A549 (cell line): ENCODE measurements at regions not wholly inside any gene's neighbourhood (a gene's known extent, or its start where the extent isn't known, plus 50 kb on each side); places are given as distances from the start of the nearest gene placed in this dataset.

Experiments
- ATAC-seq, 2 experiments: fragments of 200-7000 bp in 1 of 2; fragments of >200 bp in 1 of 2; cut with Nextera tagmentation in 1 of 2; cut with Tn5 transposase in 1 of 2; 3 replicates each; pipeline versions ENCODE4 v1.8.0 to v1.9.1; 2018 to 2020; ENCODE audit warnings: mild to moderate bottlenecking in 1 of 2, moderate library complexity in 1 of 2
- CTCF ChIA-PET: fragments of 300-600 bp; sonication (Branson Sonifier 250); formaldehyde crosslinking; extraction: SDS; loops from one replicate; lab custom pipeline; 2021; ENCODE audit warnings: antibody characterized with exemption, inconsistent platforms; lab: Yijun Ruan, JAX
- POLR2A ChIA-PET: fragments of 350-600 bp; formaldehyde crosslinking; extraction: SDS; loops from one replicate; lab custom pipeline; 2021; ENCODE audit warnings: antibody characterized with exemption, inconsistent platforms; lab: Yijun Ruan, JAX
- DNase-seq, 2 experiments: peaks; one replicate each; pipeline versions ENCODE4 v3.0.0 to v3.0.0-alpha.2; 2011 to 2016; ENCODE audit warnings: low read depth in 1 of 2, low spot score in 1 of 2
- FAIRE-seq: peaks from 2 replicates; lab custom pipeline; 2011; peaks lifted over from hg19 to GRCh38; lab: Jason Lieb, UNC
- H3K27ac ChIP-seq, 2 experiments: fragments of >200 bp; sonication (Bioruptor Twin); formaldehyde crosslinking; 3 replicates each; pipeline ENCODE4 v1.5.1; 2016 to 2017
- H3K4me1 ChIP-seq: fragments of >200 bp; sonication (Bioruptor Twin); formaldehyde crosslinking; 3 replicates; pipeline ENCODE4 v1.6.1; 2016
- H3K4me2 ChIP-seq: fragments of >200 bp; sonication (Bioruptor Twin); formaldehyde crosslinking; 3 replicates; pipeline ENCODE4 v1.6.1; 2016
- H3K4me3 ChIP-seq: fragments of >200 bp; sonication (Bioruptor Twin); formaldehyde crosslinking; 3 replicates; pipeline ENCODE4 v1.5.1; 2016
- H3K9me3 ChIP-seq: fragments of >200 bp; sonication (Bioruptor Twin); formaldehyde crosslinking; 3 replicates; pipeline ENCODE4 v1.6.1; 2016
- BHLHE40 ChIP-seq: IDR thresholded peaks from 2 replicates; pipeline ENCODE4 v1.6.1; 2012; ENCODE audit warnings: low read depth, low read length, inconsistent platforms
- CBX8 ChIP-seq: fragments of 200-600 bp; sonication (generic); IDR thresholded peaks from 2 replicates; pipeline ENCODE4 v1.6.1; 2016
- CEBPB ChIP-seq, 2 experiments: fragments of >200 bp in 1 of 2; sonication (Bioruptor Twin) in 1 of 2; formaldehyde crosslinking in 1 of 2; IDR thresholded peaks; 2 replicates each; pipeline ENCODE4 v1.6.1; 2012 to 2016
- CHD2 ChIP-seq: fragments of 150-350 bp; IDR thresholded peaks from 2 replicates; pipeline ENCODE4 v1.6.1; 2014; ENCODE audit warnings: low read length; ENCODE audit not compliant: partially characterized antibody
- EHF ChIP-seq: fragments of 250-450 bp; sonication (Bioruptor Pico); IDR thresholded peaks from 2 replicates; pipeline ENCODE4 v1.5.0; 2020; ENCODE audit warnings: mild to moderate bottlenecking
- EHMT2 ChIP-seq: fragments of 200-600 bp; sonication (generic); IDR thresholded peaks from 2 replicates; pipeline ENCODE4 v1.6.1; 2016; ENCODE audit warnings: antibody characterized with exemption, low read depth, mild to moderate bottlenecking, moderate library complexity
- FOSL2 ChIP-seq, 2 experiments: fragments of 450-650 bp in 1 of 2; fragments of >200 bp in 1 of 2; sonication (Bioruptor Twin) in 1 of 2; formaldehyde crosslinking; IDR thresholded peaks; 2 replicates each; pipeline versions ENCODE4 v1.5.0 to v1.6.1; 2016 to 2020; ENCODE audit warnings: mild to moderate bottlenecking in 1 of 2, moderate library complexity in 1 of 2
- GATA3 ChIP-seq: IDR thresholded peaks from 2 replicates; pipeline ENCODE4 v1.6.1; 2012; ENCODE audit warnings: borderline replicate concordance
- HEYL ChIP-seq: fragments of 250-450 bp; sonication (Bioruptor Pico); IDR thresholded peaks from 2 replicates; pipeline ENCODE4 v1.8.0; 2021; ENCODE audit warnings: mild to moderate bottlenecking, moderate library complexity
- HOXA7 ChIP-seq: fragments of 250-450 bp; sonication (Bioruptor Pico); IDR thresholded peaks from 2 replicates; pipeline ENCODE4 v1.5.0; 2020; ENCODE audit warnings: mild to moderate bottlenecking, moderate library complexity
- HOXB13 ChIP-seq: fragments of 250-450 bp; sonication (Bioruptor Pico); IDR thresholded peaks from 2 replicates; pipeline ENCODE4 v1.5.0; 2020; ENCODE audit warnings: low read depth, mild to moderate bottlenecking, moderate library complexity
- HOXB5 ChIP-seq: fragments of 250-450 bp; sonication (Bioruptor Pico); IDR thresholded peaks from 2 replicates; pipeline ENCODE4 v1.5.0; 2020; ENCODE audit warnings: mild to moderate bottlenecking, moderate library complexity
- JUN ChIP-seq, 2 experiments: fragments of >200 bp; sonication (Bioruptor Twin); formaldehyde crosslinking; IDR thresholded peaks; 2 replicates in 1 of 2; 3 replicates in 1 of 2; pipeline ENCODE4 v1.6.1; 2016 to 2017
- JUNB ChIP-seq: fragments of >200 bp; sonication (Bioruptor Twin); formaldehyde crosslinking; IDR thresholded peaks from 2 replicates; pipeline ENCODE4 v1.6.1; 2016
- KDM1A ChIP-seq: fragments of 200-600 bp; sonication (generic); IDR thresholded peaks from 2 replicates; pipeline ENCODE4 v1.6.1; 2016; ENCODE audit warnings: low read depth, mild to moderate bottlenecking
- MAFK ChIP-seq: fragments of 450-650 bp; IDR thresholded peaks from 2 replicates; pipeline ENCODE4 v1.6.1; 2014; ENCODE audit not compliant: partially characterized antibody
- MAZ ChIP-seq: fragments of 150-350 bp; IDR thresholded peaks from 2 replicates; pipeline ENCODE4 v1.6.1; 2014; ENCODE audit warnings: antibody characterized with exemption, low read depth, low read length, borderline replicate concordance
- MYC ChIP-seq: IDR thresholded peaks from 2 replicates; pipeline ENCODE4 v1.6.1; 2012; ENCODE audit warnings: mild to moderate bottlenecking, inconsistent platforms, low read length, improper control_type of control experiment, borderline replicate concordance
- POLR2A ChIP-seq: IDR thresholded peaks from 2 replicates; pipeline ENCODE4 v1.6.1; 2012; ENCODE audit warnings: mild to moderate bottlenecking, low read length
- POLR2AphosphoS2 ChIP-seq: conservative IDR thresholded peaks from 2 replicates; pipeline ENCODE4 v1.6.1; 2012; ENCODE audit warnings: low read length, improper control_type of control experiment, inconsistent platforms
- RAD21 ChIP-seq, 2 experiments: fragments of >200 bp in 1 of 2; sonication (Bioruptor Twin) in 1 of 2; formaldehyde crosslinking in 1 of 2; IDR thresholded peaks in 1 of 2; conservative IDR thresholded peaks in 1 of 2; 2 replicates in 1 of 2; 3 replicates in 1 of 2; pipeline ENCODE4 v1.6.1; 2012 to 2018; ENCODE audit warnings: inconsistent platforms in 1 of 2
- RCOR1 ChIP-seq: fragments of 150-350 bp; IDR thresholded peaks from 2 replicates; pipeline ENCODE4 v1.6.1; 2014; ENCODE audit warnings: antibody characterized with exemption, low read length, low read depth
- RFX5 ChIP-seq: fragments of 450-650 bp; IDR thresholded peaks from 2 replicates; pipeline ENCODE4 v1.7.1; 2014; ENCODE audit warnings: antibody characterized with exemption, mild to moderate bottlenecking, moderate library complexity
- RNF2 ChIP-seq: fragments of 200-600 bp; sonication (generic); IDR thresholded peaks from 2 replicates; pipeline ENCODE4 v1.6.1; 2016; ENCODE audit warnings: low read depth, mild to moderate bottlenecking, antibody characterized with exemption, moderate library complexity, borderline replicate concordance
- SMC3 ChIP-seq: fragments of >200 bp; sonication (Bioruptor Twin); formaldehyde crosslinking; IDR thresholded peaks from 3 replicates; pipeline ENCODE4 v1.6.1; 2018; ENCODE audit warnings: inconsistent platforms
- TFCP2L1 ChIP-seq: fragments of 250-450 bp; sonication (Bioruptor Pico); IDR thresholded peaks from 2 replicates; pipeline ENCODE4 v1.5.0; 2021; ENCODE audit warnings: mild to moderate bottlenecking
- ZC3H11A ChIP-seq: fragments of 450-650 bp; IDR thresholded peaks from 2 replicates; pipeline ENCODE4 v1.6.1; 2014; ENCODE audit warnings: antibody characterized with exemption, mild to moderate bottlenecking
- ZNF302 ChIP-seq: fragments of 250-450 bp; sonication (Bioruptor Pico); IDR thresholded peaks from 2 replicates; pipeline ENCODE4 v1.9.0; 2021; ENCODE audit warnings: inconsistent platforms, mild to moderate bottlenecking, moderate library complexity
- WGBS: methylation state at CpG from one replicate; pipeline ENCODE4 v1.1.6; 2017; ENCODE audit errors: missing lambda C conversion rate; 5-methylcytosine and 5-hydroxymethylcytosine counted together
- TF ChIP-seq, protein P1 (sequence below): fragments of 150-350 bp; IDR thresholded peaks from 2 replicates; pipeline ENCODE4 v1.6.1; 2014; ENCODE audit warnings: low read depth, mild to moderate bottlenecking, low read length
- TF ChIP-seq, protein P2 (sequence below): fragments of 450-650 bp; IDR thresholded peaks from 2 replicates; pipeline ENCODE4 v1.6.1; 2014; ENCODE audit warnings: antibody characterized with exemption
- TF ChIP-seq, protein P3 (sequence below): IDR thresholded peaks from 2 replicates; pipeline ENCODE4 v1.6.1; 2012
- TF ChIP-seq, protein P4 (sequence below): fragments of 200-600 bp; sonication (generic); IDR thresholded peaks from 2 replicates; pipeline ENCODE4 v1.6.1; 2016; ENCODE audit warnings: antibody characterized with exemption, mild to moderate bottlenecking, moderate library complexity

DNA sequence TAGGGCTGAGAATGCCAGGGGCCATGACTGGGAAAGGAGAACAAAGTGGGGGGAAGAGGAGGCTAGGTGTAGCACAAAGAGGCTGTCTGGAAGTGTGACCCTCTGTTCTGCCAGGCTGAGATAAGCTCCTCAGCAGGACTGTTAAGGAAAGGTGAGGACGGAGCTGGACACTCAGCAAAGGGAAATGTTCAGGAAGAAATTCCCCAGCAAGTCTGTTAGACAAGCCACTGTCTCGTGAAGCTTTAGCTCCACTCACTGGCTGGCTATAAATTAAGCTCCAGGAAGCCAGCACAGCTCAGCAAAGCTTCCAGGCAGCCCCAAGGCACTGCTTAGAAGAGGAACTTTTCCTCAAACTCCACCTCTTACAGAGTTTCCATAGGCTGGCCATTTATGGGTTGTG is 181.2 kb upstream of the API5 start:
- ATAC-seq (no peak), FAIRE-seq (no peak), DNase-seq (no peak)
- H3K4me2 ChIP-seq = no peak overlapping the region
- POLR2A ChIA-PET = no interaction called here
- CTCF ChIA-PET = no interaction called here
- no peak overlapping the region for H3K27ac ChIP-seq
- no peaks in the 10 kb centered on the region for H3K9me3 ChIP-seq
- no peaks in the 10 kb centered on the region for H3K4me1 ChIP-seq
- TF ChIP-seq ZNF302 (CRISPR knock-in tag) = no peak
- TF ChIP-seq CHD2 = no peak
- TF ChIP-seq CEBPB (IDR thresholded peaks at IDR 0.05) = no peak
- no peak for TF ChIP-seq POLR2A
- no peak for TF ChIP-seq HEYL
- TF ChIP-seq RCOR1 = no peak
- TF ChIP-seq BHLHE40 = no peak
- no peak for TF ChIP-seq JUNB
- no peak for TF ChIP-seq RFX5
- no peak for TF ChIP-seq RAD21 (conservative IDR thresholded peaks at IDR 0.05 in 1 of 2, IDR thresholded peaks at IDR 0.05 in 1 of 2)
- no peak for TF ChIP-seq GATA3
- TF ChIP-seq RNF2 = no peak
- no peak for TF ChIP-seq SMC3
- no peak for TF ChIP-seq CBX8
- TF ChIP-seq, protein P1, sequence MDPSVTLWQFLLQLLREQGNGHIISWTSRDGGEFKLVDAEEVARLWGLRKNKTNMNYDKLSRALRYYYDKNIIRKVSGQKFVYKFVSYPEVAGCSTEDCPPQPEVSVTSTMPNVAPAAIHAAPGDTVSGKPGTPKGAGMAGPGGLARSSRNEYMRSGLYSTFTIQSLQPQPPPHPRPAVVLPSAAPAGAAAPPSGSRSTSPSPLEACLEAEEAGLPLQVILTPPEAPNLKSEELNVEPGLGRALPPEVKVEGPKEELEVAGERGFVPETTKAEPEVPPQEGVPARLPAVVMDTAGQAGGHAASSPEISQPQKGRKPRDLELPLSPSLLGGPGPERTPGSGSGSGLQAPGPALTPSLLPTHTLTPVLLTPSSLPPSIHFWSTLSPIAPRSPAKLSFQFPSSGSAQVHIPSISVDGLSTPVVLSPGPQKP = no peak
- TF ChIP-seq, protein P2, sequence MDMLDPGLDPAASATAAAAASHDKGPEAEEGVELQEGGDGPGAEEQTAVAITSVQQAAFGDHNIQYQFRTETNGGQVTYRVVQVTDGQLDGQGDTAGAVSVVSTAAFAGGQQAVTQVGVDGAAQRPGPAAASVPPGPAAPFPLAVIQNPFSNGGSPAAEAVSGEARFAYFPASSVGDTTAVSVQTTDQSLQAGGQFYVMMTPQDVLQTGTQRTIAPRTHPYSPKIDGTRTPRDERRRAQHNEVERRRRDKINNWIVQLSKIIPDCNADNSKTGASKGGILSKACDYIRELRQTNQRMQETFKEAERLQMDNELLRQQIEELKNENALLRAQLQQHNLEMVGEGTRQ = no peak
- TF ChIP-seq EHF (CRISPR knock-in tag) = no peak
- TF ChIP-seq, all 56 proteins: peak for 0
- WGBS = 0% methylated on average over 2 of the region's 2 CpGs
- H3K4me3 ChIP-seq = no peak overlapping the region

DNA sequence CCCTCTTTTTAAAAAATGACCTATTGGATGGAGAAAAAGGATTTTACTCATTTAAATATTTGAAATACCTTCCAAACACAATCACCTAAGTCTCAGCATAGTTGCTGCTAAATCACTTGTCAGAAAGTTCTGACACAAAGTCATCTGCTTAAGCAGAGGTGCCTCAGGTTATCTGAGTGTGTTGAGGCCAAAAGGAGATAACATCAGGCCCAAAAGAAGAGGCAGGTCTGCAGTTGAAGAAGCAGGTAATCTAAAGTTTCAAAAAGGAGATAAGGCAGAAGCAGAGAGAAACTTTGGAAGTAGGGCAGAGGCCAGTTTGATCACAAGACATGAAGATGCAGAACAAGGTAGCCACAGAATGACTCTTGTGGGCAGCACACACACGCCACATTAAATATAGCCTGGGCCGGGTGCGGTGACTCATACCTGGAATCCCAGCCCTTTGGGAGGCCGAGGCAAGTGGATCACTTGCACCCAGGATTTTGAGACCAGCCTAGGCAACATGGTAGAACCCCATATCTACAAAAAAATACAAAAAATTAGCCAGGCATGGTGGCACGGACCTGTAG is 175.7 kb upstream of the API5 start:
- POLR2A ChIA-PET = no interaction called here
- no peak for TF ChIP-seq HOXB13 (CRISPR knock-in tag)
- TF ChIP-seq EHMT2 = no peak
- TF ChIP-seq RAD21 (conservative IDR thresholded peaks at IDR 0.05 in 1 of 2, IDR thresholded peaks at IDR 0.05 in 1 of 2) = no peak
- TF ChIP-seq MYC = no peak
- no peak for TF ChIP-seq TFCP2L1 (CRISPR knock-in tag)
- TF ChIP-seq POLR2AphosphoS2 = no peak
- TF ChIP-seq MAZ = no peak
- no peak for TF ChIP-seq FOSL2 (IDR thresholded peaks at IDR 0.05)
- no peak for TF ChIP-seq FOSL2 (CRISPR knock-in tag; IDR thresholded peaks at IDR 0.05)
- TF ChIP-seq HOXB5 = no peak
- no peak for TF ChIP-seq KDM1A
- TF ChIP-seq, protein P3, sequence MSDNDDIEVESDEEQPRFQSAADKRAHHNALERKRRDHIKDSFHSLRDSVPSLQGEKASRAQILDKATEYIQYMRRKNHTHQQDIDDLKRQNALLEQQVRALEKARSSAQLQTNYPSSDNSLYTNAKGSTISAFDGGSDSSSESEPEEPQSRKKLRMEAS = no peak
- TF ChIP-seq GATA3 = no peak
- no peak for TF ChIP-seq MAFK
- TF ChIP-seq EHF (CRISPR knock-in tag) = no peak
- TF ChIP-seq, protein P4, sequence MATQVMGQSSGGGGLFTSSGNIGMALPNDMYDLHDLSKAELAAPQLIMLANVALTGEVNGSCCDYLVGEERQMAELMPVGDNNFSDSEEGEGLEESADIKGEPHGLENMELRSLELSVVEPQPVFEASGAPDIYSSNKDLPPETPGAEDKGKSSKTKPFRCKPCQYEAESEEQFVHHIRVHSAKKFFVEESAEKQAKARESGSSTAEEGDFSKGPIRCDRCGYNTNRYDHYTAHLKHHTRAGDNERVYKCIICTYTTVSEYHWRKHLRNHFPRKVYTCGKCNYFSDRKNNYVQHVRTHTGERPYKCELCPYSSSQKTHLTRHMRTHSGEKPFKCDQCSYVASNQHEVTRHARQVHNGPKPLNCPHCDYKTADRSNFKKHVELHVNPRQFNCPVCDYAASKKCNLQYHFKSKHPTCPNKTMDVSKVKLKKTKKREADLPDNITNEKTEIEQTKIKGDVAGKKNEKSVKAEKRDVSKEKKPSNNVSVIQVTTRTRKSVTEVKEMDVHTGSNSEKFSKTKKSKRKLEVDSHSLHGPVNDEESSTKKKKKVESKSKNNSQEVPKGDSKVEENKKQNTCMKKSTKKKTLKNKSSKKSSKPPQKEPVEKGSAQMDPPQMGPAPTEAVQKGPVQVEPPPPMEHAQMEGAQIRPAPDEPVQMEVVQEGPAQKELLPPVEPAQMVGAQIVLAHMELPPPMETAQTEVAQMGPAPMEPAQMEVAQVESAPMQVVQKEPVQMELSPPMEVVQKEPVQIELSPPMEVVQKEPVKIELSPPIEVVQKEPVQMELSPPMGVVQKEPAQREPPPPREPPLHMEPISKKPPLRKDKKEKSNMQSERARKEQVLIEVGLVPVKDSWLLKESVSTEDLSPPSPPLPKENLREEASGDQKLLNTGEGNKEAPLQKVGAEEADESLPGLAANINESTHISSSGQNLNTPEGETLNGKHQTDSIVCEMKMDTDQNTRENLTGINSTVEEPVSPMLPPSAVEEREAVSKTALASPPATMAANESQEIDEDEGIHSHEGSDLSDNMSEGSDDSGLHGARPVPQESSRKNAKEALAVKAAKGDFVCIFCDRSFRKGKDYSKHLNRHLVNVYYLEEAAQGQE = no peak
- TF ChIP-seq ZC3H11A = no peak
- TF ChIP-seq HOXA7 (CRISPR knock-in tag) = no peak
- TF ChIP-seq JUN (IDR thresholded peaks at IDR 0.05) = no peak
- no peak overlapping the region for H3K4me2 ChIP-seq
- DNase-seq = no peak
- H3K27ac ChIP-seq = no peak overlapping the region
- no peak for FAIRE-seq
- WGBS = 35% methylated on average over 5 of the region's 5 CpGs
- CTCF ChIA-PET = no interaction called here
- no peaks in the 10 kb centered on the region for H3K4me1 ChIP-seq
- no peaks in the 10 kb centered on the region for H3K9me3 ChIP-seq
- H3K4me3 ChIP-seq = no peak overlapping the region
- no peak for ATAC-seq
